Activated CD8-positive, alpha-beta memory T cell treated with anti-CD3 and anti-CD28 coated beads, Interleukin-2, amount 50 U/mL, for 4 hours (primary cell): ENCODE measurements at regions not wholly inside any gene's neighbourhood (a gene's known extent, or its start where the extent isn't known, plus 50 kb on each side); places are given as distances from the start of the nearest gene placed in this dataset.
"Not testable (repeated sequence)": the region's sequence is repeated elsewhere in the genome, so short reads cannot be mapped to it uniquely, and the experiment has no call there.

ENCODE experiments used
- DNase-seq: peaks from one replicate; pipeline ENCODE4 v3.0.0-alpha.2; 2020

DNA sequence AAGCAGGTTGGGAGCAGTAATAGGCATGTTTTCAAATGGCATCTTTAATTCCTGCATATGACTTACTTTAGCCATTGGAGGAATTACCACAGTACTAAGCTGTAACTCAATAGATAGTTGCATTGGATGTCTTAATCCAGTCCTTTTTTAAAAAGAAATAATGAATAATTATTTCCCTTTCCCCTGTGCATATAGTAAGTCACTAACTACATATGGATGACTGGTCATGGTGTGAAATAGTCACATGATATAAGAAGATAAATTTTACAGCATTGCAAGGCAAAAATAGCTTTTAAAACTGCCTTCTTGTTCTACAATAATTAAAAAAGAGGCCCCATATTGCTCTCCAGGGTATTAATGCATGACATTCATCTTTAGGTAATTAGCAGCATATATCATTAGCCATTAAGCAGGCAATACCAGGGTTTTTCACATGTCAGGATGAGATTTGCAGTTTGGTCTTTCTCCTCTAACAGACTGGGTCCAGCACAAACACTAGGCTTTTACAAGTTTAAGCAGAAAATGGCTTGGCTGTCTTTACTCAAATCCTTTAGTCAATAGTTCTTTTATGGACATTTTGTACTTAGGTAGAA, 606.4 kb upstream of the RORB start:
- no peak for DNase-seq

DNA sequence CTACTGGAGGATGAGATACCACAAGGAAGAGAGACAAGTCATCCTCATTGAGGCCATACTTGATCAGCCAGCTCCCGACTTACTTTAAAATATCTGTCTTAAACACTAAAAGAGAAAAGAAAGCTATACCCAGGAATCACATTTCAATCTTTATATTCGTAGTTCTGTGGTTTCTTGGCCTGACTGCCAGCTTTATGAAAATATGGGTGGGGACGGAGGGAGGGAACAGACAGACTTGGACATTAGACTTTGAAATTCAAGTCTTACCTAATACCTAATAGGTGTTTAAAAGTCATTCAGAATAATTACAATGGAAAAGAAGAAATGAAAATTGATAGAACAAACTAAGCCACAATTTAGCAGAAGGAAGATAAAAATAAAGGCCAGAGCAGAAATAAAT, 604.8 kb upstream of the RORB start:
- no peak for DNase-seq

DNA sequence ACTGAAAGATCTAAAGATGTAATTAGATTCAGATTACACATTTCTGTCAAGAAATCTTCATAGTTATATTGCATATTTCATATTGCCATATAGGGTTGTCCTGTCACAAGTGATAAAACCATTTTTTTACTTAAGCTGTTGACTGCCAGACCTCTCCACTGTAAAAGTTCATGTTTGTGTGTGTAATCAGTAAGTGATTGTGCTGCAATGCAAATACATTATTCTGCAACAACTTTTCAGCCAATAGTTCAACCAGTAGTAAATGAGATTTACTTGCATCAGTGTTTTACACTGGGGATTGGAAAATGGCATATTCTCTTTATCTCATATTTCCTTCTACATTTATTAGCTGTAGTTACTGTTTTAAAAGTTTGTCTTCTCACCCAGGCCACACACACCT, 603.9 kb upstream of the RORB start:
- DNase-seq: no peak

DNA sequence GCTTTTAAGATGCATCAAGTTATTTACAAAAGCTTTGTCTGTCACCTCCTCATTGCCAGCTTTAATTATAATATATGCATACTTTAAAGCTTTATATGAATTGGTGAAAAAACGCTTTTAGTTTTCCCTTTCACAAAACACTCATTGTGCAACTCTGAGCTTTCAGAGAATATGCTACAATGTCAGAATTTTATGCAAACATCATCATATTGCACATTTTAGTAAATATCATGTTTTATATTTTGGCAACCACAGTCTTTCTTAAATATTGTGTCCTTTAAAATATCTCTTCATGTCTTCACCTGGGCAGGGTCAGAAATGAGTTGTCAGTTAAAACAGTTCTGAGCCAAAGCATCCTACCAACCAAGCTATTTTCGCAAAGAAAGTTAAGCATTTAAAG, 601.1 kb upstream of the RORB start:
- no peak for DNase-seq

DNA sequence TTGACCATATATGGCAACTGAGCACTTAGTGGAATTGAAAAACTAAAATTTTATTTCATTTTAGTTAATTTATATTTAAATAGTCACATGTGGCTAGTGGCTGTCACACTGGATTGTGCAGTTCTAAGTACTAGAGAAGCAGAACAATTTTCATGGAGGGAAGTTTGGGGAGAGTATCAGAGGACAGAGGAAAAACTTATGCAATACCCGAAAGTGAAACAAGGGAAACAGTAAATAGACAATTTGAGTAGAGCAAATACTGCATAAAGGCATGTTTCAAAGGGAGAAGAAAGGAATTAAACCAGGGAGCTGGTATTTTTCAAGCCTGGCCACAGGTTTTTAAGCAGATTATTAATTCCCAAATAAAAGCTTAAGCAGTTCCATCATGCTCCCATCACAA, 590.5 kb upstream of the RORB start:
- no peak for DNase-seq

DNA sequence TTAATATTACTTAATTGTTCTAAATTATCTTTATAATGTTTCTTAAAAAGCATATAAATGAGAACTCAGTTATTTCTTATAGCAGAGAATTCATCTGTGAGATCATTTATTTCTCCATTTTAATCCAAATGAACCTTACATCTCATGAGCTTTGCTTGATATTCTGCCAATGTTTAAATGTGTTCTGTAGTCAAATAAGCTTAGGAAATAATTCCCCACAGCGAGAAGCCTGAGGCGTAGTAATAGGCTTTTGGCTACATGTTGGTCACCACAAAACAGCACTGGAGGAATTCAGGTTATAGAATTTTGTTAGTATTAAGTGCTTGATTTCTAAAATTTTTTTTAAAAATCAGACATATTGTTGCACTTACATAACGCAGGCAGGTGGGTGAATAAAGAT, 585.3 kb upstream of the RORB start:
- DNase-seq: no peak

DNA sequence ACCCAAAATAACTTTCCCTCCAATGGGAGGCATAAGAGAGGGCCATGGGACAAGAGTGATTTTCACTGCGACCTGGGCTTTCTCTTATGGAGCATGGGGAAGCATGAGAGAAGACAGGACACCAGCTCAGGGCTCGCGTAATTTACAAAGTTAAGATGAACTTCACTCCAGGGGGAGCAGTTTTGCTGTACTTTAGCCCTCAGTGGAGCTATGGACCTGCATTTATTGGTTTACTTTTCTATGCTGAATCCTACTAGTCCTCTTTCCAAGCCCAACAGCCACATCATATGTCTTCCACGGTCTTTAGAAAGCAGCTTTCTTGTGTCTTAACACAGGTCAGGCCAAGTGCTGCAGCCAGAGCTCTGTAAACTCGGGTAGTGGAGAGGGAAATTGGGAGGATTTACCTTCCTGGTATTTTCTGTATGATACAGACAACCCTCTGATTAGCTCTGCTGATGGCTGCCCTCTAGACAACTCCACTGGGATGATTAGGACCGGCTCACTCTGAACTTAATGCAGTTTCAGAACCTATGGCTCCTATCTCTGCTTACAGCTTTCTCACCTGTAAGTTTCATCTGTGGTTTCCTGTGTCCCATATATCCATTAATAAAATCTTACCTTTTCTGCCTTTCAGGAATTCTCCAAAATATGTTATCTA, 581.0 kb upstream of the RORB start:
- no peak for DNase-seq

DNA sequence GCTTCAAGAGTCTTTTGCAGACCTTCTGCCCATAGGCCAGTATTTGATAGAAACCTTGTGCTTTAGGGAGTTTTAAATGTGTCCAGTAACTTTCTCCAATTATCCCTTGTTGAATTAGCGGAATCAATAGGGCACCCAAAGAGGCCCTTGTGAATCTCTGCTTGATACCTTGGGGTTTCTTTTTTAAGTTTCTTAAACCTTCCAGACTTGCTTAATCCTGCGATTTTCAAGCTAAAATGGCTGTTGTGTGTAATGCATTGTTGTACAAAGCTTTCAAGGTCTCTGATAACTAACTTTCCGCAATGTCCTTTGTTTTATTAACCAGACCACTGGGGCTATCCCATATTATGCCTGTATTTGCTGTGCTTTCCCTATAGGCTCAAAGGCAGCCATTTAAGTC, 577.4 kb upstream of the RORB start:
- no peak for DNase-seq

DNA sequence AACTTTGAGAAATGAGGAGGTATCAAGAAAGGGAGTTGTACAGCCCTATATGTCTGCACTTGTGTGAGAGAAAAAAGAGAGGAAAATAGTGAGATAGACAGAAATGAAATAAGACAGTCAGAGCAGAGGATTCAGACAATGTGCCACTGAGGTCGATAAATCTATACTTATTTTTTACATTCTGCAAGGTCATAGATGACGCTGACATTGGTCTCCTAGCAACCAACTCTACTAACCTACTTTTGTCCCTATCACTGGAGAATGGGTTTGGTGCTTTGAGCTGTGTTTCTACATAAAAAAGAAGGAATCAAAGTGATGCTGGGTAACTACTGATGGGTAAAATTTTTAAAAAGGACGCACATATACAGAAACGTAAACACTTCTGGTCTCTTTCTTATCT, 573.3 kb upstream of the RORB start:
- DNase-seq: no peak

DNA sequence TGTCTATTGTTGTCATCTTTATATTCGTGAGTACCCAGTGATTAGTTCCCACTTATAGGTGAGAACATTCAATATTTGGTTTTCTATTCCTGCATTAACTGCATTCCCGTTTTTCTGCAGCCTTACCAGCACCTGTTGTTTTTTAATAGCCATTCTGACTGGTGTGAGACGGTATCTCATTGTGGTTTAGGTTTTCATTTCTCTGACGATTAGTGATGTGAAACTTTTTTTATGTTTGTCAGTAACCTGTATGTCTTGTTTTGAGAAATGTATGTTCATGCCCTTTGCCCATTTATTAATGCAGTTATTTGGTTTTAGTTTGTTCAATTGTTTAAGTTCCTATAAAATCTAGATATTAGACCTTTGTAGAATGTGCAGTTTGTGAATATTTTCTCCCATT, 546.0 kb upstream of the RORB start:
- DNase-seq: no peak

DNA sequence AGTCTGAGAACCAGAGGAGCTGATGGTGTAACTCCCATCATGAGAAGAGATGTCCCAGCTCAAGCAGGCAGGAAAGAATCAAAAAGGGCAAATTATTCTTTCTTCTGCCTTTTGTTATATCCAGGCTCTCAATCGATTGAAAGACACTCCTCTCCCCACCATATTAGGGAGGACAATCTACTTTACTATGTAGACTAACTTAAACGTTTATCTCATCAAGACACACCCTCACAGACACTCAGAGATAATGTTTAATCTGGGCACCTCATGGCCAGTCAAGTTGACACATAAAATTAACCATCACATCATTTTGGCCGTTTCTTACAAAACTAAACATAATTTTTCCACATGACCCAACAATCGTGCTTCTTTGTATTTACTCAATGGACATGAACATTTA, 534.3 kb upstream of the RORB start:
- no peak for DNase-seq

DNA sequence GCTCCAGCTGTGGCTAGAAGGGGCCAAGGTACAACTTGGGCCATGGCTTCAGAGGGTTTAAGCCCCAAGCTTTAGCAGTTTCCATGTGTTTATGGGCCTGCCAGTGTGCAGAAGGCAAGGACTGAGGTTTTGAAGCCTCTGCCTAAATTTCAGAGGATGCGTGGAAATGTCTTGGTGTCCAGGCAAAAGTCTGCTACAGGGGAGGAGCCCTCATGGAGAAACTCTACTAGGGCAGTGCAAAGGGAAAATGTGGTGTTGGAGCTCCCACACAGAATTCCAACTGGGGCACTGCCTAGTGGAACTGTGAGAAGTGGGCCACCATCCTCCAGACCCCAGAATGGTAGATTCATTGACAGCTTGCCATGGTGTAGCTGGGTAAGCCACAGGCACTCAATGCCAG, 527.2 kb upstream of the RORB start:
- DNase-seq: no peak

DNA sequence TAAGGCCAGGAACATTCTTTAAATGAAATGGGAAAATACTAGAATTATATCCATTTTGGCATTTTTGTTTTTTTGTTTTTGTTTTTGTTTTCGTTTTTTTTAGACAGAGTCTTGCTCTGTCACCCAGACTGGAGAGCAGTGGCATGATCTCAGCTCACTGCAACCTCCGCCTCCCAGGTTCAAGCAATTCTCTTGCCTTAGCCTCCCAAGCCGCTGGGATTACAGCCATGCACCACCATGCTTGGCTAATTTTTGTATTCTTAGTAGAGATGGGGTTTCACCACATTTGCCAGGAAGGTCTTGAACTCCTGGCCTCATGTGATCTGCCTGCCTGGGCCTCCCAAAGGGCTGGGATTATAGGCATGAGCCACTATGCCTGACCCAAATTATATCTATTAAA, 520.7 kb upstream of the RORB start:
- not testable (repeated sequence) for DNase-seq

DNA sequence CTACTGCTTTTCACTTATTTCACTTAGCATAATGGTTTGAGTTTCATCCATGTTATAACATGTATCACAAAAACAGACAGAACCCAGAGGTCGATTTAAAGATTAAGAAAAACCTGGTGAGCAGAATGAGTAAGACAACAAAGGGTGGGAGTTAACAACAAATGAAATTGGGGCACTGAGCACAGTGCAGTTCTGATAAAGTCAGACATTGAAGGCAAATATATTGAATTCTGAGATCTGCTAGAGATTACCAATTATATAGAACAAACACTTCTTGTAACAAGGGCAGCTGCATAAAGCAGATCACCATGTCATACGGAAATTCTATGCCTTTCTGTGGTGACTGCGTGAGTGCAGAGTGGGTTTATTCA, 517.3 kb upstream of the RORB start:
- no peak for DNase-seq

DNA sequence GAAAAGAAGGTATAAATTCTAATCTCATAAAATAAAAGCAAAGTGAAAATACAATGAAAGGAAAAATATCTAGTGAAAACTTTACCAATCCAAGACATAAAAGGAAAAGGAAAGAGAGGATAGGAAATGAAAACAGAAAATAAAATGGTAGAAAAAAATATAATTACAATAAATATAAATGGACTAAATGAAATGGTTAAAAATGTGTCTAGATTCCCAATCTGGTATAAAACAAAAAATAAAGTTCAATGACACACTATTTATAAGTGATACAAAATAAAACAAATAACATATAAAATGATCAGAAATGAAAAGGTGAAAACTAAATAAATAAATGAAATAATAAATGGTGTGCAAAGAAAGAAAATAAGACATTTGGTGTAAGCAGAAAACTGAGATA, 516.4 kb upstream of the RORB start:
- DNase-seq: no peak

DNA sequence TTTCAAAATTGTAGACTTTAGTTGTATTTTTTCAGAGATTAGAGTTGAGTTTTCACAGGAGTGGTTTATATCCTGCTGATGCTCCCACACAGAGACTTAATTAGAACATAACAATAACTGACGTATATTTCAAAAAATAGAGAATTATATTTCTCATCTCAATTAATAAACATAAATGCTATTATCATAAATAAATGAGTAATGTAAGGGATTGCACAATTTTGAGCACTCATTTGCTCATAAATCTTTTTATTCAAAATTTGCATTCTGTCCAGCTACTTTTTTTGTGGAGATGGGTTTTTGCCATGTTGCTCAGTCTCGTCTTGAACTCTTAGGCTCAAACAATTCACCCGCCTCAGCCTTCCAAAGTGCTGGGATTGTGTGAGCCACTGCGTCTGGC, 515.7 kb upstream of the RORB start:
- no peak for DNase-seq

DNA sequence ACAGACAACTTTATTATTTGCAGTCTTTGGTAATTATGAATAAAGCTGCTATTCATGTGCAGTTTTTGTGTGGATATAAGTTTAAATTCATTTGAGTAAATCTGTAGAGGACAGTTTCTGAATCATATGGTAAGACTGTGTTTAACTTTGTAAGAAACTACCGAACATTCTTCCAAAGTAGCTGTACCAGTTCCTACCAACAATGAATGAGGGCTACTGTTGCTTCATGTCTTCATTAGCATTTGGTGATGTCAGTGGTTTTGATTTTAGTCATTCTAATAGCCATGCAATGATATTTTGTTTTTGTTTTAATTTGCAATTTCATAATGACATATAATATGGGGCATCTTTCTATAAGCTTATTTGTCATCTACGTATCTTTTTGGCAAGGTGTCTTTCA, 501.3 kb upstream of the RORB start:
- no peak for DNase-seq

DNA sequence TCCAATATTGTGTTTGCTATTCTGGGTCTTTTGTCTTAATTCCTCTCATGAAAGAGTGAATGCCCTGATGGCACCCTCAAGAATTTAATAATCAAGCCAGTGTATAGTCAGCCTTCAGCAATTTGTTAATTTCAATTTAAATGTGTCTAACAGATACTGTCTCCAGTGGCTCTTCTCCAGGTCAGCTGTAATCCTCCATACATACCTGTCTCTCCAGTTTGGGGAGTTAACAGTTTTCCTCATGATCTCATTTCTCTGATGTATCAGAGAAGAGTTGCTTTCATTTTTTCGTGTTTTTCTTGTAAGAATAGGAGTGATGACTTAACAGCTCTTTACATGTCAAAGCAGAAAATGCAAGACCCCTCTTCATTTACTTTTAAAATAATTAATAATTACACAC, 500.3 kb upstream of the RORB start:
- DNase-seq: no peak

DNA sequence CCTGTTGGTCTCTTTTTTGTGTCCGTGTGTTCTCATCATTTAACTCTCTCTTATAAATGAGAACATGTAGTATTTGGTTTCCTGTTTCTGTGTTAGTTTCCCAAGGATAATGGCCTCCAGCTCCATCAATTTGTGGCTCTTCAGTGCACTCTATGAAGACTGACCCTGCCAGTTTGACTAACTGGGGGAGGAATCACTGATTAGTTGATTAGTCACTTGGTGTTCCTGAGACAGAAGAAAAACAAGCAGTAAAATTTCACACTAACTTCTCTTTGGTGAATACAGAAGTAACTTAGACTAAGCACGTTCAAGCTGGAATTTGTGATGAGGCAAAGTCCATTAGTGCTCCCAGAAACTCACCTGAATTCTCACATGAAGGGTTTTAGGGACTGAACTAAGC, 495.8 kb upstream of the RORB start:
- no peak for DNase-seq

DNA sequence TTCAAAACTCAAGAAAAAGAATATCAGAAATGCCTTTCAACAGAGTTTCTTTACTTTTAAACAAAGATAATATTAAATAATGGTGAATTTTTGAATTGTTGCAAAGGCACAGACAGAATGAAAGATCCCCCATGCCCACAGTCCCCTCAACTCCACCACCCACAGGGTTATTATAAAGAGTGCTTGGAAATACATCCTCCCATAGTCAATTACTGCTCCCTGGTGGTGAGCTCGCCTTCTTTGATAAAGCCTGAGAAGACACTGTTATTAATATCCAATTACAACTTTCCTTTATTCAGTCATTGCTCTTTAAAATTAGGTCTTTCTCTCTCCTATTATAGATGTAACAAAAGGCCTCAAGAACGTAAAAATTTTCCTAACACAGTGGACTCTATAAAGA, 490.2 kb upstream of the RORB start:
- DNase-seq: no peak

DNA sequence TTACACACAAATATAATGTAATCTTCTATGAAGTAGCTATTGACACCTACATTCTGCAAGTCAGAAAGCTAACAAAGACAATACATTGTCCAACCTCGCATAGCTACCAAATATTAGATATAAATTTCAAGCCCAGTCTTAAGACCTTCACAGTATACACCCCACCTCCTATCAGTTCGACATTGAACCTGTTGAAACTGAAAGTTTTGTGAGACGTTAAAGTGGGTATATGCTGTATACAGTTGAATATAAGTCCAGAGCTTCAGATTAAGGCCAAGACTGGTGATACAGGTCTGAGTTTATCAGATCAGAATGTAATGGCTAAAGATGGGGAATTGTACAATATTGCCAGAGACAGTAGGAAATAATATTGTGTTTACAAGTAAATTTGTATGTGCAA, 489.3 kb upstream of the RORB start:
- DNase-seq: no peak

DNA sequence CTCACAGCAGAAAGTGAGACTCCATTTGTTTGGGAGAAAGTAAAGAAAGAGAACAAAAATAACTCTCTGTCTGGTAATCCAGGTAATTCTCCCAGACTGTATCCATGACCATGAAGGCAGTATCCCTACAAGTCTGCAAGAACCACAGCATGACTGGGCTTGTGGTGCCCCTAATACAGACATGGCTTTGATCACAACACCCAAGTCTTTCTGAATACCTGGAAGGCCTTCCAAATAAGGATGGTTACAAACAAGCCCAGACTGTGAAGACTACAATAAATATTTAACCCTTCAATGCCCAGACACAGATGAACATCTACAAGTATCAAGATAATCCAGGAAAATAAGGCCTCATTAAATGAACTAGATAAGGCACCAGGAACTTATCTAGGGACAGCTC, 481.1 kb upstream of the RORB start:
- DNase-seq: no peak

DNA sequence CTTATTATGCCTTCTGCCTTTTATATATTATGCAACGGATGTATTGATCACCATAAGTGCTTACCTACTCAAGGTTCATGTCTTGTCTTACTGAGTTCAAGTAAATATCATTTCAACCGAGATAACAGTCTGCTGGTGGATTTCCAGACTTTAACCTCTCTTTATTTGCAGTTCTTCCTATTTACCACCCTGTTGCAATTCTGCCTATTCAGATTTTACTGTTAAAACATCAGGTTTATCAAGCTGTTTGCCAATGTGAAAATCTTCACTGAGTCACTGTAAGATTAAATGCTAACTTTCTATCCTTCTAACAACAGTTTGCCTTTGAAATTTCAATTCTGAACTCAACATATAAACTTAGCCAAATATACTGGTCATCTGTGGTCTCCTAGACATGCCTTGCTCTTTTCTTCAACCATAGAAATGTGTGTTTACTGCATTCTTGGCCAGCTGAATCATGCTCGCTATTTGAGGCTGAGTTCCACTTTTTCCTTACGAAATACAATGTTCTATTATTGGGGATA, 471.7 kb upstream of the RORB start:
- no peak for DNase-seq

DNA sequence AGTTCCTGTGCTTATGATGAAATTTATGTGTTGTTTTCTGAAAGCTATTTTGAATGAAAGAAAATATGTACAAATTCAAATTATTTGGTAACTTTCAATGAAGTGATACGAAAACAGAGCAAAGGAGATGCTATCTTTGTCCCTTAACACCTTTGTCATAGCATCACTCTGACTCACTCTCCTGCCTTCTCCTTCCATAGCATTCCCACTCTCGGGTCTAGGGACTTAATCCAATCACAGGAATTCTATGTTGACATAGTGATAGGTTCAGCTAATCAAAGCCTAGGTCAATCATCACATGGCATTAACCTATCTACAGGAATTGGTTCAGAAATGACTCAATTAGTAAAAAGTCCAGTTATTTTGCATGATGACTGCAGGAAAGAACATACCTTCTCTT, 464.7 kb upstream of the RORB start:
- no peak for DNase-seq

DNA sequence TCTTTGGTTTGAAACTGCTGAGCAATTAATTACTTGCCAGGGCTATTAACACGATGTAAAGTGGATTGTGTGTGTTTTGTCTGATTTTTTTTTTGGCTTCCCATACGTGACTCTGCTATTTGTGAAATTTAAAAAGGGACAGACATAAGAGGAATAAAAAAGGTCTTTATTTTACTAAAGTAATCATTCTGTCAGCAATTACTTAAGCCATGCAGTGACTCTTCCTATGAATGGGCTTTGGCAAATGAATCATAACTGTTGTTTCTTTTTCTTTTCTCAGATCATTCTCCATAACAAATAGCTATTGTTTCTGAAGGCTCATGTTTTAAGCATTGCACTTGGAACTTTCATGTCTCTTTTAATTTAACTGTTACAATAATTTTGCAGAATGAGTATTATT, 461.3 kb upstream of the RORB start:
- no peak for DNase-seq
